HG02642 (cell line): ENCODE measurements at regions not wholly inside any gene's neighbourhood (a gene's known extent, or its start where the extent isn't known, plus 50 kb on each side); places are given as distances from the start of the nearest gene placed in this dataset.

Source experiments
- ATAC-seq: cut with Tn5 transposase; IDR thresholded peaks from one replicate; pipeline ENCODE4 v1.9.1; 2021; ENCODE audit warnings: mild to moderate bottlenecking; ENCODE audit not compliant: unreplicated experiment, poor library complexity

GRCh38 chr18:34567857-34568256, 142.2 kb upstream of the DTNA start:
- no peak for ATAC-seq

GRCh38 chr18:34576622-34577021, 133.5 kb upstream of the DTNA start:
- ATAC-seq, result no peak

GRCh38 chr18:34583895-34584294, 126.2 kb upstream of the DTNA start:
- ATAC-seq, result no peak

GRCh38 chr18:34590503-34590902, 119.6 kb upstream of the DTNA start:
- no peak for ATAC-seq

- no peak for ATAC-seq
Observed at GRCh38 chr18:34591920-34592444, 118.1 kb upstream of the DTNA start.

- ATAC-seq, result no peak
Observed at GRCh38 chr18:34592481-34592880, 117.6 kb upstream of the DTNA start.

GRCh38 chr18:34592961-34593382, 117.1 kb upstream of the DTNA start:
- no peak for ATAC-seq

GRCh38 chr18:34594266-34594665, 115.8 kb upstream of the DTNA start:
- no peak for ATAC-seq

GRCh38 chr18:34595690-34596089, 114.4 kb upstream of the DTNA start:
- ATAC-seq, result no peak

GRCh38 chr18:34598120-34598635, 111.9 kb upstream of the DTNA start:
- ATAC-seq, result no peak

GRCh38 chr18:34600158-34600557, 109.9 kb upstream of the DTNA start:
- no peak for ATAC-seq

GRCh38 chr18:34600874-34601656, 109.0 kb upstream of the DTNA start:
- ATAC-seq, result no peak

GRCh38 chr18:34604591-34604990, 105.5 kb upstream of the DTNA start:
- no peak for ATAC-seq

GRCh38 chr18:34606851-34607250, 103.2 kb upstream of the DTNA start:
- ATAC-seq, result no peak

GRCh38 chr18:34608064-34608463, 102.0 kb upstream of the DTNA start:
- ATAC-seq, result no peak

- no peak for ATAC-seq
Observed at GRCh38 chr18:34609986-34610648, 100.0 kb upstream of the DTNA start.

GRCh38 chr18:34611904-34612303, 98.2 kb upstream of the DTNA start:
- ATAC-seq, result no peak

GRCh38 chr18:34620258-34620861, 89.7 kb upstream of the DTNA start:
- no peak for ATAC-seq

GRCh38 chr18:34623557-34623956, 86.5 kb upstream of the DTNA start:
- ATAC-seq, result no peak

GRCh38 chr18:34624551-34624950, 85.5 kb upstream of the DTNA start:
- no peak for ATAC-seq
